HCT116 (cell line): ENCODE measurements at regions not wholly inside any gene's neighbourhood (a gene's known extent, or its start where the extent isn't known, plus 50 kb on each side); places are given as distances from the start of the nearest gene placed in this dataset.

ENCODE experiments used
- ATAC-seq: fragments of 200-7000 bp; cut with Tn5 transposase; 2 replicates; pipeline ENCODE4 v1.9.1; 2020; ENCODE audit warnings: mild to moderate bottlenecking, moderate library complexity
- BruUV-seq: library from RNA; stranded (reverse); fragments of 400-500 nt; replicated peaks from 2 replicates; lab custom pipeline; 2021; lab: Mats Ljungman, UMichigan
- CTCF ChIA-PET: fragments of 300-600 bp; sonication (Branson Sonifier 250); formaldehyde crosslinking; loops from one replicate; lab custom pipeline; 2021; ENCODE audit warnings: antibody characterized with exemption; lab: Charles Lee
- POLR2A ChIA-PET: fragments of 300-600, 350-600 bp; sonication (Branson Sonifier 250); formaldehyde crosslinking; loops from one replicate; lab custom pipeline; 2021; ENCODE audit warnings: antibody characterized with exemption; lab: Charles Lee
- RAD21 ChIA-PET, 2 experiments: fragments of 300-600 bp; sonication (Branson Sonifier 250); formaldehyde crosslinking; loops; one replicate each; lab custom pipeline; 2023; ENCODE audit warnings: low total read pairs in 2 of 2; ENCODE audit not compliant: uncharacterized antibody in 2 of 2, unreplicated experiment in 2 of 2, low non-redundant PET in 1 of 2; lab: Charles Lee
- DNase-seq: peaks from one replicate; pipeline ENCODE4 v3.0.0-alpha.2; 2010; ENCODE audit warnings: low read depth, low spot score
- H2AFZ ChIP-seq: fragments of 200-600 bp; shearing (Covaris generic), sonication (generic); 2 replicates; pipeline ENCODE4 v1.6.1; 2017; ENCODE audit warnings: low read depth, mixed run types, mixed read lengths, antibody characterized with exemption, low read length; ENCODE audit not compliant: poor library complexity, severe bottlenecking
- H3K27ac ChIP-seq: 2 replicates; pipeline ENCODE4 v1.5.1; 2012; ENCODE audit warnings: low read depth, low read length
- H3K27me3 ChIP-seq: fragments of 200-600 bp; sonication (generic); 2 replicates; pipeline ENCODE4 v1.6.1; 2016; ENCODE audit warnings: mixed run types, low read length, mixed read lengths; ENCODE audit not compliant: insufficient read depth
- H3K36me3 ChIP-seq, 2 experiments: fragments of 200-500 bp in 1 of 2; fragments of 200-600 bp in 1 of 2; sonication (Bioruptor generic) in 1 of 2; sonication (generic) in 1 of 2; 2 replicates each; pipeline versions ENCODE4 v1.5.1 to v1.6.1; 2014 to 2016; ENCODE audit warnings: low read length in 2 of 2, inconsistent platforms in 1 of 2, mixed read lengths in 1 of 2, mixed run types in 1 of 2; ENCODE audit not compliant: insufficient read depth in 2 of 2, control insufficient read depth in 1 of 2
- H3K4me1 ChIP-seq, 2 experiments: fragments of 200-600 bp in 1 of 2; sonication (generic) in 1 of 2; 2 replicates each; pipeline versions ENCODE4 v1.5.1 to v1.6.1; 2012 to 2017; ENCODE audit warnings: low read length in 2 of 2, inconsistent platforms in 1 of 2, mild to moderate bottlenecking in 1 of 2, mixed read lengths in 1 of 2, mixed run types in 1 of 2, moderate library complexity in 1 of 2; ENCODE audit not compliant: insufficient read depth in 2 of 2, control insufficient read depth in 1 of 2
- H3K4me2 ChIP-seq: fragments of 200-600 bp; sonication (generic); 2 replicates; pipeline ENCODE4 v1.6.1; 2017; ENCODE audit warnings: mixed run types, low read length, mixed read lengths
- H3K4me3 ChIP-seq, 2 experiments: fragments of 200-600 bp in 1 of 2; sonication (generic) in 1 of 2; replicated peaks in 1 of 2; 2 replicates each; pipeline ENCODE4 v1.5.1; 2011 to 2016; ENCODE audit warnings: low read length in 2 of 2, control low read depth in 1 of 2, low read depth in 1 of 2, mild to moderate bottlenecking in 1 of 2, mixed read lengths in 1 of 2, mixed run types in 1 of 2
- H3K79me2 ChIP-seq: fragments of 200-600 bp; sonication (generic); 2 replicates; pipeline ENCODE4 v1.6.1; 2017; ENCODE audit warnings: mild to moderate bottlenecking, mixed run types, low read length, moderate library complexity, mixed read lengths; ENCODE audit not compliant: insufficient read depth
- H3K9ac ChIP-seq: fragments of 200-600 bp; sonication (generic); 2 replicates; pipeline ENCODE4 v1.6.1; 2016; ENCODE audit warnings: low read length, mixed read lengths
- H3K9me2 ChIP-seq: fragments of 200-600 bp; sonication (generic), shearing (Covaris generic); 2 replicates; pipeline ENCODE4 v1.6.1; 2017; ENCODE audit warnings: mixed run types, mild to moderate bottlenecking, moderate library complexity; ENCODE audit not compliant: insufficient read depth
- H3K9me3 ChIP-seq, 2 experiments: fragments of 200-500 bp in 1 of 2; fragments of 200-600 bp in 1 of 2; sonication (Bioruptor generic) in 1 of 2; sonication (generic) in 1 of 2; 2 replicates each; pipeline ENCODE4 v1.6.1; 2014 to 2017; ENCODE audit warnings: low read length in 2 of 2, mixed read lengths in 2 of 2, inconsistent platforms in 1 of 2, low read depth in 1 of 2, mild to moderate bottlenecking in 1 of 2, mixed run types in 1 of 2, moderate library complexity in 1 of 2; ENCODE audit not compliant: control insufficient read depth in 1 of 2, insufficient read depth in 1 of 2
- H4K20me1 ChIP-seq: fragments of 200-600 bp; sonication (generic), shearing (Covaris generic); 2 replicates; pipeline ENCODE4 v1.6.1; 2017; ENCODE audit warnings: mixed run types, mild to moderate bottlenecking, moderate library complexity; ENCODE audit not compliant: insufficient read depth
- ATF3 ChIP-seq: IDR thresholded peaks from 2 replicates; pipeline ENCODE4 v1.6.1; 2012
- CEBPB ChIP-seq: IDR thresholded peaks from 2 replicates; pipeline ENCODE4 v1.6.1; 2012; ENCODE audit warnings: low read depth
- JUND ChIP-seq: IDR thresholded peaks from 2 replicates; pipeline ENCODE4 v1.6.1; 2012
- MAX ChIP-seq: IDR thresholded peaks from 2 replicates; pipeline ENCODE4 v1.6.1; 2012
- POLR2AphosphoS5 ChIP-seq: IDR thresholded peaks from 2 replicates; pipeline ENCODE4 v1.6.1; 2011; ENCODE audit warnings: mild to moderate bottlenecking, low read depth, low read length, moderate library complexity
- REST ChIP-seq: IDR thresholded peaks from 2 replicates; pipeline ENCODE4 v1.6.1; 2012; ENCODE audit warnings: low read depth
- SIN3A ChIP-seq: IDR thresholded peaks from 2 replicates; pipeline ENCODE4 v1.6.1; 2012; ENCODE audit warnings: low read depth
- YY1 ChIP-seq: IDR thresholded peaks from 2 replicates; pipeline ENCODE4 v1.6.1; 2011; ENCODE audit warnings: low read length, low read depth, moderate library complexity, mild to moderate bottlenecking; ENCODE audit not compliant: insufficient replicate concordance; ENCODE audit errors: extremely low read depth
- ZNF274 ChIP-seq: fragments of 200-500 bp; sonication (Bioruptor generic); IDR thresholded peaks from 2 replicates; pipeline ENCODE4 v1.6.1; 2014; ENCODE audit warnings: mild to moderate bottlenecking, low read depth, low read length, inconsistent platforms
- intact Hi-C: fragments of 100-400 bp; cut with micrococcal nuclease; formaldehyde crosslinking; loops from 2 replicates; pipeline ENCODE4 v1.10.0; 2022

GRCh38 chr1:87194271-87194774 is 134.4 kb upstream of the LMO4 start:
- Histone ChIP-seq H3K4me2 (no peak overlapping the region), H3K79me2 (no peaks in the 10 kb centered on the region), H4K20me1 (no peaks in the 10 kb centered on the region), H3K4me3 (no peak overlapping the region), H2AFZ (no peak overlapping the region), H3K27ac (no peak overlapping the region), H3K36me3 (no peaks in the 10 kb centered on the region), H3K27me3 (peaks cover 4% of the 10 kb centered on the region; the same call in 1 of the 2 replicates), H3K9ac (no peak overlapping the region), H3K9me2 (no peaks in the 10 kb centered on the region), H3K9me3 (no peaks in the 10 kb centered on the region), H3K4me1 (no peaks in the 10 kb centered on the region)
- DNase-seq (no peak), ATAC-seq (no peak)
- ChIA-PET CTCF (no interaction called here), RAD21 (no interaction called here), POLR2A (no interaction called here)
- no TSS peak for BruUV-seq
- intact Hi-C loops: no loop called here
- TF ChIP-seq ATF3 (no peak), MAX (no peak), ZNF274 (no peak), YY1 (no peak), CEBPB (no peak), POLR2AphosphoS5 (no peak)
- TF ChIP-seq, all 23 proteins: peak for 0

GRCh38 chr1:87194856-87195255 is 133.8 kb upstream of the LMO4 start:
- RAD21 ChIA-PET: no interaction called here
- intact Hi-C loops: no loop called here
- H3K36me3 ChIP-seq: no peaks in the 10 kb centered on the region

More at GRCh38 chr1:87194856-87195255, 133.8 kb upstream of the LMO4 start:
- ChIA-PET POLR2A (no interaction called here), CTCF (no interaction called here)
- DNase-seq (no peak), ATAC-seq (no peak)
- no peak overlapping the region for H3K4me3 ChIP-seq
- BruUV-seq: no TSS peak
- no peaks in the 10 kb centered on the region for H3K79me2 ChIP-seq
- no peak overlapping the region for H2AFZ ChIP-seq
- no peak overlapping the region for H3K4me2 ChIP-seq
- no peak overlapping the region for H3K27ac ChIP-seq
- H4K20me1 ChIP-seq: no peaks in the 10 kb centered on the region
- H3K9me2 ChIP-seq: no peaks in the 10 kb centered on the region
- H3K9me3 ChIP-seq: no peaks in the 10 kb centered on the region
- no peaks in the 10 kb centered on the region for H3K4me1 ChIP-seq
- peaks cover 4% of the 10 kb centered on the region; the same call in 1 of the 2 replicates for H3K27me3 ChIP-seq
- TF ChIP-seq JUND (no peak), REST (no peak), SIN3A (no peak)
- no peak overlapping the region for H3K9ac ChIP-seq
